ENCODE measurements at regions not wholly inside any gene's neighbourhood (a gene's known extent, or its start where the extent isn't known, plus 50 kb on each side); places are given as distances from the start of the nearest gene placed in this dataset.
A peak's percentile ranks its signal among the peaks of the same experiment; 100 is the strongest.

DNA sequence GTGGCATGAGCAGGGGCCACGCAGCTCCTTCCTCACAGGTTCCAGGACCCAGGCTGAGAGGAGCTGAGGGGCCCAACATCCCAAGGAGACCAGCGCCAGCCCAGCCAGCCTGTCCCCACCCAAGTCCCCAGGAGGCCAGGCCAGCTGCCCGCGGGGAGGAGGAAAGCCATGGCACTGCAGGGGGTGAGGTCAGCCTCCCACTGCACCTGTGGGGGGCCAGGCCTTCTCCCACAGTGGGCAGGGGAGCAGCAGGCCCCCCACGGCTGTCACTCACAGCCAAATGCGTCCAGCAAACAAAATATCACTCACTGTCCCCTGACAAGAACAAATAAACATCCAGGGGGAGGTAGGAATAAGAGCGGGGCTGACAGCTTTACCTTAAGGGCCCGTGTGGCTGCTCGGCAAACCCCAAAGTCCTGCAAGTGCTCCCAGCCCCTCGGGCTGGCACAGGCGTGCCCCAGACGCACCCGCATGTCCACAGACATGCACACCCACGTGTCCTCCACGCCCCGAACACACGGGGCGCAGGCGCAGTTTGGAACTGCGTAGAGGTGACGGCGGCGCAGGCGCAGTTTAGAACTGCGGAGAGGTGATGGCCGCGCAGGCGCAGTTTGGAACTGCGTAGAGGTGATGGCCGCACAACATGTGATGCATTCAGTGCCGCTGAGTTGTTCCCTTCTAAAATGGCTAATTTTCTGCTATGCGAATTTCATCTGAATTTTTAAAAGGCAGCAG, 291.1 kb downstream of the FOXL1 start:
- DNase-seq (peak in 1 of 2 donors; percentile 21), ATAC-seq (ENCODE audit: low FRiP score) (no peak)
- 94 to 95% methylated on average over 32 of the region's 32 CpGs for WGBS, 2 donors
- intact Hi-C loops (cut with DNase I): no loop called here
- Histone ChIP-seq H3K27me3 (ENCODE audit: control insufficient read depth in 1 of 2, insufficient read depth in 2 of 2, low read length in 1 of 2) (no peaks in the 10 kb centered on the region), H3K9me3 (ENCODE audit: control insufficient read depth, low read length) (no peaks in the 10 kb centered on the region), H3K27ac (ENCODE audit: low read depth in 1 of 2, low read length in 2 of 2) (no peak overlapping the region), H3K36me3 (ENCODE audit: control insufficient read depth in 1 of 2, insufficient read depth in 2 of 2, low read length in 1 of 2) (no peaks in the 10 kb centered on the region), H3K4me1 (ENCODE audit: control insufficient read depth in 1 of 2, insufficient read depth in 2 of 2, low read length in 2 of 2) (no peaks in the 10 kb centered on the region), H3K4me3 (ENCODE audit: low read length in 2 of 2) (no peak overlapping the region)

DNA sequence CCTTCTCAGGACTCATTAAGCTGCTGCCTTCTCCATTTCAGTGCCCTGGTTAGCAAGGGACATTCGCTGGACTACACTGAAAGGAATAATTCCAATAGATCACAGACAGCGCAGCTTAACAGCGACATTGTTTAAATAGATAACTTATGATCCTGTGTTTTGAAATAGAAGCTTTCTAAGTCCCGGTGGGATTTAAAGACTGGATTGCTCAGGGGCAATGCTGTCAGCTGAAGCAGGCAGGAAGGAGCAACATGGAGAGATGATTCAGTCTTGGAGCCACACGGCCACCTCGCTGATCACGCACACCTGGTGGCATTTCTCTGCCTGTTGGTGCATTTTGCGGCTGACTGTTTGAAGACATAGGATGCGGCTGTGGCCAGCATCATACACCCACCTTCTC, 292.0 kb downstream of the FOXL1 start:
- no peaks in the 10 kb centered on the region for H3K36me3 ChIP-seq (ENCODE audit: control insufficient read depth in 1 of 2, insufficient read depth in 2 of 2, low read length in 1 of 2)
- no peaks in the 10 kb centered on the region for H3K9me3 ChIP-seq (ENCODE audit: control insufficient read depth, low read length)
- H3K27me3 ChIP-seq (ENCODE audit: control insufficient read depth in 1 of 2, insufficient read depth in 2 of 2, low read length in 1 of 2): no peaks in the 10 kb centered on the region
- WGBS, 2 donors: 93 to 95% methylated on average over 9 of the region's 9 CpGs
- ATAC-seq (ENCODE audit: low FRiP score): no peak
- no peak overlapping the region for H3K4me3 ChIP-seq (ENCODE audit: low read length in 2 of 2)
- no peaks in the 10 kb centered on the region for H3K4me1 ChIP-seq (ENCODE audit: control insufficient read depth in 1 of 2, insufficient read depth in 2 of 2, low read length in 2 of 2)
- peak in 1 of 2 donors; percentile 12 for DNase-seq
- no peak overlapping the region for H3K27ac ChIP-seq (ENCODE audit: low read depth in 1 of 2, low read length in 2 of 2)
- intact Hi-C loops (cut with DNase I): no loop called here

- no peaks in the 10 kb centered on the region for H3K36me3 ChIP-seq (ENCODE audit: control insufficient read depth in 1 of 2, insufficient read depth in 2 of 2, low read length in 1 of 2)
- H3K27ac ChIP-seq (ENCODE audit: low read depth in 1 of 2, low read length in 2 of 2): no peak overlapping the region
- H3K4me1 ChIP-seq (ENCODE audit: control insufficient read depth in 1 of 2, insufficient read depth in 2 of 2, low read length in 2 of 2): no peaks in the 10 kb centered on the region
- H3K9me3 ChIP-seq (ENCODE audit: control insufficient read depth, low read length): no peaks in the 10 kb centered on the region
- intact Hi-C loops (cut with DNase I): no loop called here
- H3K27me3 ChIP-seq (ENCODE audit: control insufficient read depth in 1 of 2, insufficient read depth in 2 of 2, low read length in 1 of 2): no peaks in the 10 kb centered on the region
- ATAC-seq (ENCODE audit: low FRiP score): no peak
- H3K4me3 ChIP-seq (ENCODE audit: low read length in 2 of 2): no peak overlapping the region
- 81 to 88% methylated on average over 9 of the region's 9 CpGs for WGBS, 2 donors
- peak in 1 of 2 donors; percentile 11 for DNase-seq
Measured at GRCh38 chr16:86872131-86872530, 293.8 kb downstream of the FOXL1 start.

DNA sequence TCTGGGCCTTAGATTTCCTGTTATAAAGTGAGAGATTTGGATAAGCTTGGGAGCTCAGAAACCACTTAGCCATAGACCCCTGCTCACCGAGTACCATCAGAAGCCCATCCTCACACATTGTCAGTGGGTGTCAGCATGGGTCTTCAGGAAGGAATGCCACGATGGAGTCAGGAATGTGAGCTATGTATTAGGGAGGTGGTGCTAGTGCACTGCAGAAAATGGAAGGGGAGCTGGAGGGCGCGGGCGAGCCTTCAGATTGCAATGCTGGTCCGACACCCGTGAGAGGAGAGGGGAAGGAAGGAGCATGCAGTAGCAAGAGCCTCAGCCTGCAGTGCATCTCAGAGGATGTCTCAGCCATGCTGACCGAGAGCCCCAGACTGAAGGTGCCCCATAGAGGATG, 294.5 kb downstream of the FOXL1 start:
- Histone ChIP-seq H3K27me3 (ENCODE audit: control insufficient read depth in 1 of 2, insufficient read depth in 2 of 2, low read length in 1 of 2) (no peaks in the 10 kb centered on the region), H3K4me1 (ENCODE audit: control insufficient read depth in 1 of 2, insufficient read depth in 2 of 2, low read length in 2 of 2) (no peaks in the 10 kb centered on the region)
- 90 to 94% methylated on average over 8 of the region's 8 CpGs for WGBS, 2 donors

DNA sequence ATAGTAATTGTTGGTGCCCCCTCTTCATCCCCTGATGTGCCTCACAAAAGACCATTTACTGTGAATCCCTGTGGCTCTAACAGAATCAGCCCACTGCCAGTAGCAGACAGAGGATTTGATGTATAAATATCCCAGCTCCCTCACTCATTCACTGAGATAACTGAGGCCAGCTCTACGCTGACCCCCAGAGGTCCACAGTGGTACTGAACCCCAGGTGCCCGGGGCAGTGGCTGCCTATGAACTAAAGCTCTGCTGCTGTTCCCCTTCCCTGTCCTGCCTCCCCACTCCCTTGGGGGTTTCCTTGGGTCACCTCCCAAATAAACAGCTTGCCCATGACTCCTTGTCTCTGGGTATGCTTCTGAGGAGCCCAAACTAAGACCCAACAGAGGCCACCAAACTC, 295.8 kb downstream of the FOXL1 start:
- WGBS, 2 donors: 67 to 89% methylated on average over 2 of the region's 2 CpGs
- Histone ChIP-seq H3K36me3 (ENCODE audit: control insufficient read depth in 1 of 2, insufficient read depth in 2 of 2, low read length in 1 of 2) (no peaks in the 10 kb centered on the region), H3K27me3 (ENCODE audit: control insufficient read depth in 1 of 2, insufficient read depth in 2 of 2, low read length in 1 of 2) (no peaks in the 10 kb centered on the region), H3K9me3 (ENCODE audit: control insufficient read depth, low read length) (no peaks in the 10 kb centered on the region), H3K4me3 (ENCODE audit: low read length in 2 of 2) (no peak overlapping the region), H3K27ac (ENCODE audit: low read depth in 1 of 2, low read length in 2 of 2) (no peak overlapping the region), H3K4me1 (ENCODE audit: control insufficient read depth in 1 of 2, insufficient read depth in 2 of 2, low read length in 2 of 2) (no peaks in the 10 kb centered on the region)
- intact Hi-C loops (cut with DNase I): no loop called here
- ATAC-seq (ENCODE audit: low FRiP score): no peak
- DNase-seq: peak in 1 of 2 donors; percentile 39

More for the DNA sequence above, 294.5 kb downstream of the FOXL1 start:
- no peaks in the 10 kb centered on the region for H3K9me3 ChIP-seq (ENCODE audit: control insufficient read depth, low read length)
- ATAC-seq (ENCODE audit: low FRiP score): no peak
- H3K27ac ChIP-seq (ENCODE audit: low read depth in 1 of 2, low read length in 2 of 2): no peak overlapping the region
- intact Hi-C loops (cut with DNase I): no loop called here
- peak in 1 of 2 donors; percentile 17 for DNase-seq
- no peaks in the 10 kb centered on the region for H3K36me3 ChIP-seq (ENCODE audit: control insufficient read depth in 1 of 2, insufficient read depth in 2 of 2, low read length in 1 of 2)
- H3K4me3 ChIP-seq (ENCODE audit: low read length in 2 of 2): no peak overlapping the region

GRCh38 chr16:86876499-86876898, 298.1 kb downstream of the FOXL1 start:
- WGBS, 2 donors: 94 to 96% methylated on average over 10 of the region's 10 CpGs

DNA sequence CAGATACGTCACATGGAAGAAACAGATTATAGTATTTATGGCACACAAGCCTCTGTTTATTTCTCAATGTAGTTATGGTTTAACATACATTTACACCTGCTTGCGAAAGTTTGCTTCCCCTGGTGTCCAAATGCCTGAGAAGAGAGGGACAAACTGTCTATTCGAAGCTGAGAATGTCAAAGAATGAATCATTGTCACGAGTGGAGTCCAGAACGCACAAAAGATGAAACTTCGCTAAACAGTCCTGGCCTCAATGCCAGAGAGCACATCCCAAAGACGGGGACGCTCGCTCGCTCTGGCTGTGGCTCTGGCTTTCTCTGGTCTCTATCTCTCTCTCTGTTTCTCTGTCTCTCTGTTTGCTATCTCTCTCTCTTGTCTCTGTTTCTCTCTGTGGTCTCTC, 298.8 kb downstream of the FOXL1 start:
- H3K27me3 ChIP-seq (ENCODE audit: control insufficient read depth in 1 of 2, insufficient read depth in 2 of 2, low read length in 1 of 2): no peaks in the 10 kb centered on the region
- no peak for ATAC-seq (ENCODE audit: low FRiP score)
- H3K36me3 ChIP-seq (ENCODE audit: control insufficient read depth in 1 of 2, insufficient read depth in 2 of 2, low read length in 1 of 2): no peaks in the 10 kb centered on the region
- intact Hi-C loops (cut with DNase I): no loop called here
- no peak overlapping the region for H3K27ac ChIP-seq (ENCODE audit: low read depth in 1 of 2, low read length in 2 of 2)
- no peak overlapping the region for H3K4me3 ChIP-seq (ENCODE audit: low read length in 2 of 2)
- no peaks in the 10 kb centered on the region for H3K4me1 ChIP-seq (ENCODE audit: control insufficient read depth in 1 of 2, insufficient read depth in 2 of 2, low read length in 2 of 2)
- DNase-seq: no peak
- 94 to 96% methylated on average over 10 of the region's 10 CpGs for WGBS, 2 donors
- H3K9me3 ChIP-seq (ENCODE audit: control insufficient read depth, low read length): no peaks in the 10 kb centered on the region

More at GRCh38 chr16:86876499-86876898, 298.1 kb downstream of the FOXL1 start:
- Histone ChIP-seq H3K27me3 (ENCODE audit: control insufficient read depth in 1 of 2, insufficient read depth in 2 of 2, low read length in 1 of 2) (no peaks in the 10 kb centered on the region), H3K4me1 (ENCODE audit: control insufficient read depth in 1 of 2, insufficient read depth in 2 of 2, low read length in 2 of 2) (no peaks in the 10 kb centered on the region), H3K36me3 (ENCODE audit: control insufficient read depth in 1 of 2, insufficient read depth in 2 of 2, low read length in 1 of 2) (no peaks in the 10 kb centered on the region), H3K27ac (ENCODE audit: low read depth in 1 of 2, low read length in 2 of 2) (no peak overlapping the region), H3K4me3 (ENCODE audit: low read length in 2 of 2) (no peak overlapping the region), H3K9me3 (ENCODE audit: control insufficient read depth, low read length) (no peaks in the 10 kb centered on the region)
- DNase-seq (peak in 1 of 2 donors; percentile 13), ATAC-seq (ENCODE audit: low FRiP score) (no peak)
- intact Hi-C loops (cut with DNase I): no loop called here

- intact Hi-C loops (cut with DNase I): no loop called here
- no peak for ATAC-seq (ENCODE audit: low FRiP score)
- Histone ChIP-seq H3K4me1 (ENCODE audit: control insufficient read depth in 1 of 2, insufficient read depth in 2 of 2, low read length in 2 of 2) (no peaks in the 10 kb centered on the region), H3K27me3 (ENCODE audit: control insufficient read depth in 1 of 2, insufficient read depth in 2 of 2, low read length in 1 of 2) (no peaks in the 10 kb centered on the region), H3K9me3 (ENCODE audit: control insufficient read depth, low read length) (no peaks in the 10 kb centered on the region), H3K4me3 (ENCODE audit: low read length in 2 of 2) (no peak overlapping the region), H3K27ac (ENCODE audit: low read depth in 1 of 2, low read length in 2 of 2) (no peak overlapping the region), H3K36me3 (ENCODE audit: control insufficient read depth in 1 of 2, insufficient read depth in 2 of 2, low read length in 1 of 2) (no peaks in the 10 kb centered on the region)
- DNase-seq: no peak
- 80 to 87% methylated on average over 2 of the region's 2 CpGs for WGBS, 2 donors
Measured at GRCh38 chr16:86877835-86878234, 299.5 kb downstream of the FOXL1 start.

Data from aorta (tissue), 5 donors.